ENCODE measurements at regions not wholly inside any gene's neighbourhood (a gene's known extent, or its start where the extent isn't known, plus 50 kb on each side); places are given as distances from the start of the nearest gene placed in this dataset.

- TF ChIP-seq, protein P1, sequence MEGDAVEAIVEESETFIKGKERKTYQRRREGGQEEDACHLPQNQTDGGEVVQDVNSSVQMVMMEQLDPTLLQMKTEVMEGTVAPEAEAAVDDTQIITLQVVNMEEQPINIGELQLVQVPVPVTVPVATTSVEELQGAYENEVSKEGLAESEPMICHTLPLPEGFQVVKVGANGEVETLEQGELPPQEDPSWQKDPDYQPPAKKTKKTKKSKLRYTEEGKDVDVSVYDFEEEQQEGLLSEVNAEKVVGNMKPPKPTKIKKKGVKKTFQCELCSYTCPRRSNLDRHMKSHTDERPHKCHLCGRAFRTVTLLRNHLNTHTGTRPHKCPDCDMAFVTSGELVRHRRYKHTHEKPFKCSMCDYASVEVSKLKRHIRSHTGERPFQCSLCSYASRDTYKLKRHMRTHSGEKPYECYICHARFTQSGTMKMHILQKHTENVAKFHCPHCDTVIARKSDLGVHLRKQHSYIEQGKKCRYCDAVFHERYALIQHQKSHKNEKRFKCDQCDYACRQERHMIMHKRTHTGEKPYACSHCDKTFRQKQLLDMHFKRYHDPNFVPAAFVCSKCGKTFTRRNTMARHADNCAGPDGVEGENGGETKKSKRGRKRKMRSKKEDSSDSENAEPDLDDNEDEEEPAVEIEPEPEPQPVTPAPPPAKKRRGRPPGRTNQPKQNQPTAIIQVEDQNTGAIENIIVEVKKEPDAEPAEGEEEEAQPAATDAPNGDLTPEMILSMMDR (IDR thresholded peaks at IDR 0.05; ENCODE audit: insufficient read depth, low read length, poor library complexity, severe bottlenecking) = no peak
- TF ChIP-seq EZH2phosphoT487 (conservative IDR thresholded peaks at IDR 0.05; ENCODE audit: low read length) = no peak
These were observed 209.6 kb upstream of the NTM start for GRCh38 chr11:131160846-131161245.

All from SU-DHL-6 (cell line).